ENCODE measurements at regions not wholly inside any gene's neighbourhood (a gene's known extent, or its start where the extent isn't known, plus 50 kb on each side); places are given as distances from the start of the nearest gene placed in this dataset.

DNA sequence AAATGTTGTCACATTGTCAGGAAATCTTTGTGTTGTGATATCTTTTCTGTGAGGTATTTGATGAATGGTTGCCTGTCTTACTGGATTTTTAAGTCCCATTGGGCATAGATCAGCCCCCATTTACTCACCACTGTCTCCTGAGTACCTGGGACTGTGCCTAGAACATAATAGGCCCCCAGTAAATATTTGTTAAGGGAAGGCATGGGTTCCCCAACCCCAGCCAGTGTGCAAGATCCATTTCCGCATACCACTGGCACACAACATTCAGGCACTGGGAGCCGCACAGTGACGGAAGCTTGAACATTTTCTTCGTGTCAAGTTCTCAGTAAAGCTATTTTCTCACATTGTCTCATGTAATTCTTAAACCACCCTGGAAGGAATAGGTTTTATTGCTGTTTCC lies 72.2 kb downstream of the UNC5CL start (continued):
- TF ChIP-seq, protein P1, sequence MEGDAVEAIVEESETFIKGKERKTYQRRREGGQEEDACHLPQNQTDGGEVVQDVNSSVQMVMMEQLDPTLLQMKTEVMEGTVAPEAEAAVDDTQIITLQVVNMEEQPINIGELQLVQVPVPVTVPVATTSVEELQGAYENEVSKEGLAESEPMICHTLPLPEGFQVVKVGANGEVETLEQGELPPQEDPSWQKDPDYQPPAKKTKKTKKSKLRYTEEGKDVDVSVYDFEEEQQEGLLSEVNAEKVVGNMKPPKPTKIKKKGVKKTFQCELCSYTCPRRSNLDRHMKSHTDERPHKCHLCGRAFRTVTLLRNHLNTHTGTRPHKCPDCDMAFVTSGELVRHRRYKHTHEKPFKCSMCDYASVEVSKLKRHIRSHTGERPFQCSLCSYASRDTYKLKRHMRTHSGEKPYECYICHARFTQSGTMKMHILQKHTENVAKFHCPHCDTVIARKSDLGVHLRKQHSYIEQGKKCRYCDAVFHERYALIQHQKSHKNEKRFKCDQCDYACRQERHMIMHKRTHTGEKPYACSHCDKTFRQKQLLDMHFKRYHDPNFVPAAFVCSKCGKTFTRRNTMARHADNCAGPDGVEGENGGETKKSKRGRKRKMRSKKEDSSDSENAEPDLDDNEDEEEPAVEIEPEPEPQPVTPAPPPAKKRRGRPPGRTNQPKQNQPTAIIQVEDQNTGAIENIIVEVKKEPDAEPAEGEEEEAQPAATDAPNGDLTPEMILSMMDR (IDR thresholded peaks at IDR 0.05 in 2 of 3, conservative IDR thresholded peaks at IDR 0.05 in 1 of 3; ENCODE audit: borderline replicate concordance in 1 of 3, insufficient read depth in 1 of 3, low read depth in 2 of 3, low read length in 2 of 3): no peak
- no peak for TF ChIP-seq EGR1 (IDR thresholded peaks at IDR 0.05; ENCODE audit: low read depth)
- TF ChIP-seq, protein P2, sequence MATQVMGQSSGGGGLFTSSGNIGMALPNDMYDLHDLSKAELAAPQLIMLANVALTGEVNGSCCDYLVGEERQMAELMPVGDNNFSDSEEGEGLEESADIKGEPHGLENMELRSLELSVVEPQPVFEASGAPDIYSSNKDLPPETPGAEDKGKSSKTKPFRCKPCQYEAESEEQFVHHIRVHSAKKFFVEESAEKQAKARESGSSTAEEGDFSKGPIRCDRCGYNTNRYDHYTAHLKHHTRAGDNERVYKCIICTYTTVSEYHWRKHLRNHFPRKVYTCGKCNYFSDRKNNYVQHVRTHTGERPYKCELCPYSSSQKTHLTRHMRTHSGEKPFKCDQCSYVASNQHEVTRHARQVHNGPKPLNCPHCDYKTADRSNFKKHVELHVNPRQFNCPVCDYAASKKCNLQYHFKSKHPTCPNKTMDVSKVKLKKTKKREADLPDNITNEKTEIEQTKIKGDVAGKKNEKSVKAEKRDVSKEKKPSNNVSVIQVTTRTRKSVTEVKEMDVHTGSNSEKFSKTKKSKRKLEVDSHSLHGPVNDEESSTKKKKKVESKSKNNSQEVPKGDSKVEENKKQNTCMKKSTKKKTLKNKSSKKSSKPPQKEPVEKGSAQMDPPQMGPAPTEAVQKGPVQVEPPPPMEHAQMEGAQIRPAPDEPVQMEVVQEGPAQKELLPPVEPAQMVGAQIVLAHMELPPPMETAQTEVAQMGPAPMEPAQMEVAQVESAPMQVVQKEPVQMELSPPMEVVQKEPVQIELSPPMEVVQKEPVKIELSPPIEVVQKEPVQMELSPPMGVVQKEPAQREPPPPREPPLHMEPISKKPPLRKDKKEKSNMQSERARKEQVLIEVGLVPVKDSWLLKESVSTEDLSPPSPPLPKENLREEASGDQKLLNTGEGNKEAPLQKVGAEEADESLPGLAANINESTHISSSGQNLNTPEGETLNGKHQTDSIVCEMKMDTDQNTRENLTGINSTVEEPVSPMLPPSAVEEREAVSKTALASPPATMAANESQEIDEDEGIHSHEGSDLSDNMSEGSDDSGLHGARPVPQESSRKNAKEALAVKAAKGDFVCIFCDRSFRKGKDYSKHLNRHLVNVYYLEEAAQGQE (IDR thresholded peaks at IDR 0.05; ENCODE audit: low read depth): no peak
- TF ChIP-seq CBX3 (IDR thresholded peaks at IDR 0.05; ENCODE audit: low read depth): no peak
- TF ChIP-seq ELF1 (IDR thresholded peaks at IDR 0.05; ENCODE audit: borderline replicate concordance, low read depth): no peak
- TF ChIP-seq SIN3A (IDR thresholded peaks at IDR 0.05; ENCODE audit: low read depth): no peak
- no peak for TF ChIP-seq EZH2phosphoT487 (IDR thresholded peaks at IDR 0.05; ENCODE audit: borderline replicate concordance)
- TF ChIP-seq EZH2 (IDR thresholded peaks at IDR 0.05): no peak

DNA sequence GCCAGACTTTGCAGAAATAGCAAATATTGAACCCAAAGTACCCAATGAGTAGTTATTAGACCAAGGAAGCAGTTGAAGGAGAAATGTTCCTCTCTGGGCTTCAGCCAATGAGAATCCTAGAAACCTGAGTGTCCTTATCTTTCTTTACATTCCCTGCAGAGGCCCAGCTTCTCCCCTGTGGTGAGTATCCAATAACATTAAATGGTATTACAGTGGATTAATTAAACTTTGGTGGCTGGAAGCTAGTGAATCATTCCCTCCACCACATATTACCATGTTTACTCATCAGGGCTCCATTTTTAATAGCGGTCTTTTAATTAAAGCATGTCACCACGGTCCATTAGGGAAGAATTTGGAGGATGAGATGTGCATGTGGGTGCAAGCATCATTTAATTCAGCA lies 74.0 kb downstream of the UNC5CL start:
- no peak for DNase-seq (ENCODE audit: low read depth, low spot score)
- H3K27me3 ChIP-seq (ENCODE audit: insufficient read depth, low read length): no peaks in the 10 kb centered on the region
- H3K4me1 ChIP-seq (ENCODE audit: control insufficient read depth in 1 of 2, insufficient read depth in 2 of 2, low read length in 2 of 2): peaks cover 4 to 21% of the 10 kb centered on the region in 2 experiments; a peak in 3 of 4 replicates
- ChIA-PET CTCF (interaction anchor here (0.8 kb wide), 1 partner anchor 53 kb away, joined by 3 read pairs; no protein-coding TSS in a partner anchor), POLR2A (no interaction called here), RAD21 (ENCODE audit: low non-redundant PET in 1 of 2, low total read pairs in 2 of 2, uncharacterized antibody in 2 of 2, unreplicated experiment in 2 of 2) (no interaction called here)
- no TSS peak for BruUV-seq (replicated peaks)
- no peak overlapping the region for H3K4me3 ChIP-seq (replicated peaks in 1 of 2; ENCODE audit: low read depth in 1 of 2, low read length in 2 of 2)
- H3K4me2 ChIP-seq (ENCODE audit: low read length): no peak overlapping the region
- no peak for TF ChIP-seq SIN3A (IDR thresholded peaks at IDR 0.05; ENCODE audit: low read depth)
- TF ChIP-seq JUND (IDR thresholded peaks at IDR 0.05): no peak
- no peak for TF ChIP-seq POLR2A (IDR thresholded peaks at IDR 0.05; ENCODE audit: borderline replicate concordance, extremely low read depth, insufficient read depth, insufficient read length)
- TF ChIP-seq ZFX (IDR thresholded peaks at IDR 0.05): no peak
- TF ChIP-seq, protein P3, sequence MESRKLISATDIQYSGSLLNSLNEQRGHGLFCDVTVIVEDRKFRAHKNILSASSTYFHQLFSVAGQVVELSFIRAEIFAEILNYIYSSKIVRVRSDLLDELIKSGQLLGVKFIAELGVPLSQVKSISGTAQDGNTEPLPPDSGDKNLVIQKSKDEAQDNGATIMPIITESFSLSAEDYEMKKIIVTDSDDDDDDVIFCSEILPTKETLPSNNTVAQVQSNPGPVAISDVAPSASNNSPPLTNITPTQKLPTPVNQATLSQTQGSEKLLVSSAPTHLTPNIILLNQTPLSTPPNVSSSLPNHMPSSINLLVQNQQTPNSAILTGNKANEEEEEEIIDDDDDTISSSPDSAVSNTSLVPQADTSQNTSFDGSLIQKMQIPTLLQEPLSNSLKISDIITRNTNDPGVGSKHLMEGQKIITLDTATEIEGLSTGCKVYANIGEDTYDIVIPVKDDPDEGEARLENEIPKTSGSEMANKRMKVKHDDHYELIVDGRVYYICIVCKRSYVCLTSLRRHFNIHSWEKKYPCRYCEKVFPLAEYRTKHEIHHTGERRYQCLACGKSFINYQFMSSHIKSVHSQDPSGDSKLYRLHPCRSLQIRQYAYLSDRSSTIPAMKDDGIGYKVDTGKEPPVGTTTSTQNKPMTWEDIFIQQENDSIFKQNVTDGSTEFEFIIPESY (IDR thresholded peaks at IDR 0.05; ENCODE audit: extremely low read depth, insufficient replicate concordance, low read length): no peak
- no peaks in the 10 kb centered on the region for H3K79me2 ChIP-seq (ENCODE audit: insufficient read depth, low read length)
- no peak overlapping the region for H3K27ac ChIP-seq (ENCODE audit: low read depth, low read length)
- no peak overlapping the region for H2AFZ ChIP-seq (ENCODE audit: low read depth, low read length, poor library complexity, severe bottlenecking)
- no peak overlapping the region for H3K9ac ChIP-seq (ENCODE audit: low read length)
- H4K20me1 ChIP-seq (ENCODE audit: insufficient read depth): no peaks in the 10 kb centered on the region
- no peaks in the 10 kb centered on the region for H3K36me3 ChIP-seq (ENCODE audit: control insufficient read depth in 1 of 2, insufficient read depth in 2 of 2, low read length in 2 of 2)
- ATAC-seq: no peak
- intact Hi-C loops (cut with micrococcal nuclease): no loop called here
- no peaks in the 10 kb centered on the region for H3K9me3 ChIP-seq (ENCODE audit: control insufficient read depth in 1 of 2, insufficient read depth in 1 of 2, low read depth in 1 of 2, low read length in 2 of 2)
- peaks cover 3% of the 10 kb centered on the region; the same call in 1 of the 2 replicates for H3K9me2 ChIP-seq (ENCODE audit: insufficient read depth)

Measured in HCT116 (cell line).